Activated CD4-positive, alpha-beta T cell treated with anti-CD3 and anti-CD28 coated beads, Interleukin-2, amount 50 U/mL, for 1 hour (primary cell): ENCODE measurements at regions not wholly inside any gene's neighbourhood (a gene's known extent, or its start where the extent isn't known, plus 50 kb on each side); places are given as distances from the start of the nearest gene placed in this dataset.
A peak's percentile ranks its signal among the peaks of the same experiment; 100 is the strongest.

Source experiments
- DNase-seq: peaks from one replicate; pipeline ENCODE4 v3.0.0-alpha.2; 2020

DNA sequence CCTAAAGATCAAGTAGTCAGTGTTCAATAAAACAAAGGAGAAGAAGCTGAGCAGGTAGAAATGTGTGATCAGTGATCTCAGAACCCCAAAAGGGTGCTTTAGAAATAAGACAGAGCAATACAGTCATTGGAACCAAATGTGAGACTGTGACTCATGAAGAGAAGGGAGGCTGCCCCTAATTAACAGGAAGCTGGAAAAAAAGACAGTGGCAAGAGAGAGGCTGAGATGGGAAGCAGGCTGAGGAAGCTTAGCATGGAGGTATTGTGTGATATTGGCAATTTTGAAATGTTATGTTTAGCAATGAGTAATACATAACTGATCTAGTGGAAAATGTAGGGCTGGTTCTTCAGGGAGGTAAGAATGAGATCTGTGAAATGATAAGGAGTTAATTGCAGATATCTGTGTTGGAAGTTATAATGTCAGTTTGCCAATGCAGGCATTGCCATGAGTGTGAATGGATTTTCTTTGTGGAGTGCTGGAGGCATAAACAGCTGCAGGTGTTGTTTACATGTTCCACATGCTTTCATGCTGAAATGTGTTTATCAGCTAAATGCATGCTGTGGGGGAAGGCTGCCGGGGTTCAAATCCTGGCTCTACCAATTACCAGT, 90.6 kb upstream of the CACNA1E start:
- no peak for DNase-seq

DNA sequence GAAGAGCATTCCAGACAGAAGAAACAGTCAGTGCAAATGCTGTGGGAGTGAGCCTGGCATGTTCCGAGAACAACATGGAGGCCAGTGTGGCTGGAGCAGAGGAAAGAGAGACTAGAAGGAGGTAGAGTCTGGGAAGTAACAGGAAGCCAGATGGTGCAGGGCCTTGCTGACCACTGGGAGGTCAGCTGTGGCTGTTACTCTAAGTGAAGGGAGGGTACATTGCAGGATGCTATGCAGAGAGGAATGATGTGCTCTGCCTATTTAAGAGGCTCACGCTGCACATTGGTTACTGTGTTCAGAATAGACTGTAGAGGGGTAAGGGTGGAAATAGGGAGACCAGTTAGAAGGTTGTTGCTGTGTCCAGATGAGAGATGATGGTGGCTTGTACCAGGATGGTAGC, 88.6 kb upstream of the CACNA1E start:
- no peak for DNase-seq

DNA sequence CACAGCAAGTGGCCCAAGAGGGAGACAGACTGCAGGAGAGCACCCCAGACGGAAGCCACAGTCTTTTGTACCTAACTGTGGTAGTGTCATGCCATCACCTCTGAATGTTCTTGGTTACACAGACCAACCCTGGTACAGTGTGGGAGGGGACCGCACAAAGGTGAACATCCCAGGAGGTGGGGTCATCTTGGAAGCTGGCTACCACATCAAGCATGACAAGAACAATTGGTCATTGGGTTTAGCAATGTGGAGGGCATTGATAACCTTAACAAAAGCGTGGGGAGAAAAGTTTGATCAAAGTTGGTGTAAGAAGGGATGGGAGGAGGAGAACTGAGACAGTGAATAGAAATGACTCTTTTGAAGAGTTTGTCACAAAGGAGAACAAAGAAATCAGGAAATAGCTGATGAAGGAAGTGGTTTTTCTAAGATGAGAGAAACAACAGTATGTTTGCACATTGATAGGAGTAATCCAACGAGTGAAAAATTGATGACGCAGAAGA, 87.1 kb upstream of the CACNA1E start:
- DNase-seq: peak; percentile 35

DNA sequence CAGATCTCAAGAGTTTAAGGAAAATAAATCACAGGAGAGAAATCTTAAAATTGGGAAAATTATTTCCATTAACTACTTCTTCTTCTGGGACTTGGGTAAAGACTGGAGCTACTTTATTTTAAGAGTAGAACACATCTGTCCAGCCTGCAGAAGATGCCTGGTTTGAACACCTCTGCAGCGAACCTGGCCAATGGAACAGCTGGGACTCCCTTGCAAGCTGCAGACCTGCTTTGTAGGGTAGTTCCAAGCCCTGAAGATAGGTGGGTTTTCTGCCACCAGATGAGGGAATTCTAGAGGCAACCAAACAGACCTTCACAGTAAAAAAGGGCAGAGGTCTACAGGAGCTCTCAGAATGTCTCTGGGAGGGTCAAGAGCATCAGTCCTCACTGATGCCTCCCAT, 86.5 kb upstream of the CACNA1E start:
- no peak for DNase-seq

DNA sequence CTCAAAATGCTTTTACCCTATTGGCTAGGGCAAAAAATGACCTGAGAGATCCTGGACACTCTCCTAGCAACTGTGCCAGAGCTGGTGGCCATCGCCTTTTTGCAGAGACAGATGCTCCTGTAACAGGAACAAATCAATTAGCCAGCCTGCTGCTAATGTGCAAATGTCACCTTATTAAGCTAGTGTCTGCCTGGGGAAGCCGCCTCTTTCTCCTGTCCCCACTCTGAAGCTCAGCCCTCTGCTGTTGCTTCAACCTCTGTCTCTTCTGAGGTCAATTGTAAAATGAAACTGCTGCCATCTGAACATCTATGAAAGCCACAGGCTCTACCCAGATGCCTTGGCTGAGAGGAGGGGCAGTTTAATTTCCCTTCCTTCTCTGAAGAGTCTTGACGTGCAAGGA, 85.5 kb upstream of the CACNA1E start:
- no peak for DNase-seq

DNA sequence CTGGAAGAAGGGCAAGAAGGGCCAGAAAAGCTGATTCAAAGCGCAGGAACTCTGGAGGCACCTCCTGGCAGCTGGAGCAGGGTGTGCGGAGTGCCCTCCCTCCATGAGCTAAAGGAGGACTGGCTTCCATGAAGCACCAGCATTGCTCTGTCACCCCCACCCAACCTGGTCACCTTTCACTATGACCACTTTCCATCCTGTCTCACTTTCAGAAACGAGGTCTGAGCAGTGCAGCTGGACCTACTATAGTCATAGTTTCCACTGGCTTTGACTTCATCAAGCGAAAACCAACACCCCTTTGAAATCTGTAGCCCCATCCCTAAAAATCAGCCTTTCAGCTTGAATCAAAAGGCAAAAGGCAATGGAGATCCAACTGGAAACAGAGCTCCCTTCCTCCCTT, 84.8 kb upstream of the CACNA1E start:
- DNase-seq: no peak

DNA sequence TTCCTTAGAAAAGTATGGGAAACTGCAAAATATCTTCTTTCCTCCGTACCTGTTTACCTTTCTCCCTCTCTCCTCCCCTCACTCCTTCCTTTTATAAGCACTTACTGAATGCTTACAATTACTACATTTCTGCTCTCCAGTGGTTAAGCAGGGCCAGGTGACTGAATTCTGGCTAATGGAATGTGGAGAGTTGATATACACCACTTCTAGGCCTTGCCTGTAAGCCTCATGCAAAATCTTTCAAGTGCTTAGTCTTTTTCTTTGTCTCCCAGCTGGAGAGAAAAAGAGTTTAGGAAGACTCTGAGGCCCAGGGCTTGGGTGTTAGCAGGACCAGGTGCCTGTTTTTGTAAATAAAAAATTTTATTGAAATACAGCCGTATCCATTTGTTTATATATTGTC, 77.7 kb upstream of the CACNA1E start:
- DNase-seq: no peak

DNA sequence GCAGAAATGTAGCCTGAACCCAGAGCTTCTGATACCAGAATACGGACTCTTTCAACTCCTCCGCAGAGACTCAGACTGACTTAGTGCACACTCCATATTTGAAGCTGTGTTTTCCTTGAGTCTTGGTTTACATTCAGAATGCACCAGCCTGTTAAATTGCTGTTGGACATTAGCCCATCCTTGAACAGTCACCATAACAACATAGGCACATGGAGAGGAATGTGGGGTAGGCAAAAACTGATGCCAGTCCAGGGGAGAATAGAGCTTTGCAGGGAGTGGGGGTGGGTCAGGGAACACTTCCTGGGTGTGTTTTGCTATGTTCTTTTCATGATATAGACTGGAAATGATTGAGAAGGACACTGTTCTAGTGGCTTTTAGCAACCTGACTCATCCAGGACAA, 76.3 kb upstream of the CACNA1E start:
- no peak for DNase-seq

DNA sequence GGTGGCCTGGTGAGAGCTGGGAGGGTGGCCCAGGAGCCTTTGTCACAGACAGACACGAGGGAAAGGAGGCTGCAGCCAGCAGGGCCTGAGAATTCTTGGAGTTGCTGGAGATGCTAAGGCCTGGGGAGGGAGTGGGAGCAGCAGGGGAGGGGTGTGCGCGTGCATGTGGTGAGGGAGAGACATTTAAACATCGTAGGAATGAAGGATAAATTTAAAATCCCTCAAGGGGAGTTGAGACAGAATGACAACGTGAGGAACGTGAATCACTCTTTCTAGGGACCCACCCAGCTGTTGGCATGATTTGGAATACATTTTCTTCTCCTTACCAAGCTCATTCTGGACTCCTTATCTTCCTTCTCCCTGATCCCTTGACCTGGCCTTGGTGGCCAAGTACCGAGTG, 73.3 kb upstream of the CACNA1E start:
- DNase-seq: no peak

DNA sequence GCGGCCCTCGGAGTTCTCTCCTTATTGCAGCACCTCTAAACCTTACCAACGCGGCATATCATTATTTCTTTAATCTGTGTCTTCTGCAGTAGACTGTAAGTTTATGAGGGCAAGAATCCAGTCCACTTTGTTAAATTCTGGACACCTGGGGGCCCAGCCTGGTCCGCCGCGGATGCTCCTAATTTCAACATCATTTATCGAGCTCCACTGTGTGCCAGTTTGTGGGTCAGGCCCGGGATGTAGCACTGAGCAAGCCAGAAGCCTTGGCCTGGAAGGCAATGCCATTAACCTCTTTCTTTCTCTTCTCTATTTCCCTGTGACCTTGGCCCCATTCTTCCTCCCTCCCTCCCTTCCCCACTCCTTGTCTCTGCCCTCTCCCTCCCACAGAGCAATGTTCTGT, 70.6 kb upstream of the CACNA1E start:
- no peak for DNase-seq

DNA sequence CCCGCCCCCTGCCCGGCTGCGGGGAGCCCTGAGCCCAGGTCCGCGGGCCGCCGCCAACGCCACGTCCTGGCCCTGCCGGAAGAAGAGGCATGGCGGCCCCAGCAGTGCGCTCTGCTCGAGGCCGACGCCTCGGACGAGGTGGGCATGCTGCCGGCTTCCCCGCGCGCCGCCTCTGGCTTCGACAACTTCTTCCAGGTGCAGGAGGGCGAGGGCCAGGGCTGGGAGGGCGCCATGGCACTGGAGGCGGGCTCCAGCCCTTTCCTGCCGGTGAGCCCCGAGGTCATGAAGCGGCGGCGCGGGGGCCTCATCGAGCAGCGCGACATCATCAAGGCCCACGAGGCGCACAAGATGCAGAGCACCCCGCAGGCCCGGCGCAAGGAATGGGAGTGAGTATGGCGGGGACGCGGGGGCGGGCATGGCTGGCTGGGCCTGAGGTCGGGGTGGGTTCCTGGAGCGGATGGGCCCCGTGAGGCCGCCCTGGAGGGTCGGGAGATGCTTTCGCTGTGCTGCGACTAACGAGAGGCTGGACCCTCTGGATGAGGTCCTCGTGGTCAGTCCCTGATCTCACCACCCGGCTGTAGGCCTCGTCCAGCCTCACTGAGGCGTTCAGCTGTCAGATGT, 70.0 kb upstream of the CACNA1E start:
- DNase-seq: no peak

DNA sequence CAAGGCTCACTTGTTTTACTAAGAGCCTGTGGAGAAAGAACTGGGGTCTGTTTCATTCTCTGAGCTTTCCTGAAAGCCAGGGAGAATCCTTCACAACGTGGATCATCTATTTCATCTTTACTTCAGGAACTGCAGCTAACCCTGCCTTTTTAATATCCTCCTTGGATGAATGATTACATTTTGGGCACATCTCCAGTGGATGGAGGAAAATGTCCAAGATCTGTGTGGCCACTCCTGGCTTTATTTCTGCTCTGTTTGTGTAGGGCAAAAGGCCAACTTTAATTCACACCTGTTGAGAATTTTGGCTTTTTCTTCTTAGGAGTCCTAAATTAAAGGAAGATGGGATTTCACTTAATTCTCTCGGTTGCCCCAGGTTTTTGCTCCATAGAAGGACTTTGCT, 69.5 kb upstream of the CACNA1E start:
- DNase-seq: no peak

DNA sequence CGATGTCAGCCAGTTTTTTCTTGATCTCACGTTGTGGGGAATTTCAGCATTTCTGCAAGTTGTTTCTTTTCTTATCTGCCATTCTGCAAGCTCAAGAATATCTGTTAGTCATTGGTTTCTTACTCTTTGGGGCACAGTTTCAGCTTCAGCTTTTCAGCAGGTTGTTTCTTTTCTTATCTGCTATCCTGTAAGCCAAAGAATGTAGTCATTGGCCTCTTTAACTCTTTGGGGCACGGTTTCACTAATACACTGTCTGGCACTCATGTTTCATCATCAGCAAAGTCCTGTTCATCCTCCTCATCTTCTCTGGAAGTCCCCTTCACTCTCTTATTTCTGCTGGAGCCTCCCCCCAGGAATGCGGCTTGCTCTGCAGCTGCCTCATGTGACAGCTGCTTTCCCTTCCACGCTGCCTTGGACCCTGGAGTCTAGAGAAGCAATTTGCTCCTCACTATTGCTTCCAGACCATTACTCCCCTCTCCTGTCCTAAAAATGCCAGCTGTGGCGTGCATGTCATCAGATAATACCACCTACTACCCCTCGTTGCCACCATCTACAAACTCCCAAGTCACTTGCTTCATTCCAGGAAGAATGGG, 67.0 kb upstream of the CACNA1E start:
- DNase-seq: no peak

DNA sequence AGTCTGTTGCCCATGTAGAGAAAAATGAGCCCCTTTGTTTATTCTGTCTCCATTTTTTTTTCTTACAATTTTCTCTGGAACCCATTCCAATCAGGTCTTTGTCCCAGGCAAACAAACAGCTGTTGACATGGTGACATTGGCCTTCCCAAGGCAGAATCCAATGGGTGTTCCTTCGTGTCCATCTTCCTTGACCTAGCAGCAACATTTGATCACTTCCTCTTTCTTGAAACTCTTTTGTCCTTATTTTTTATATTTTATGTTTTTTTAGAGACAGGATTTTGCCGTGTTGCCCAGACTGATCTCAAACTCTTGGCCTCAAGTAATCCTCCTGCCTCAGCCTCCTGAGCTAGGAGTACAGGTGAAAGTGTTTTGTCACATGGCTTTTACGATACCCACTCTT, 65.4 kb upstream of the CACNA1E start:
- DNase-seq: no peak

DNA sequence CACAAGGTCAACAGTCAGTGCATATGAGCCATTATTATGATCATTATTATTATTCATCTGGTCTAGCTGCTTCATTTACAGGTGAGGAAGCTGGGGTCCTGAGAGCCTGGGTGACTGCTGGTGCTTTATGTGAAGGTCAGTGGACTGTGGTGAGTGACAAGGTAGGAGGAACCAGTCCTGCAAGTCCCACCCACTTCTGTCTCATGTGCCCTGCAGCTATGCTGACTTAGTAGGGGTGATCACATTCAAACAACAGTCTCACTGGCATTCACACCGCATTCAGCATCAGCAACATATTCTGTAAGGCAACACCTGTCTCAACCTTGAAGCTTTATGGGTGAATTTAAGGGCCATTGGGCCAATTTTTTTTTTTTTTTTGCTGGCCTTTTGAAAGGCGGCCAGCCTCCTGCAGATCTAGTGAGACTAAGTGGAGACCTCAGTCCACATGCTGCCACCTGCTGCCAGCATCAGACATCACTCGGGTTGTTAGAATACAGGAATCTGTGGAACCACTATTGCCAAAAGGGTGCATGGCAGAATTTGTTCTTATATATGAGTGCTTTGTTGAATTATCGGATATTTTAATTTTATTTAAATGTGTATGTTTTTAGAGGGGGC, 59.9 kb upstream of the CACNA1E start:
- peak; percentile 32 for DNase-seq

DNA sequence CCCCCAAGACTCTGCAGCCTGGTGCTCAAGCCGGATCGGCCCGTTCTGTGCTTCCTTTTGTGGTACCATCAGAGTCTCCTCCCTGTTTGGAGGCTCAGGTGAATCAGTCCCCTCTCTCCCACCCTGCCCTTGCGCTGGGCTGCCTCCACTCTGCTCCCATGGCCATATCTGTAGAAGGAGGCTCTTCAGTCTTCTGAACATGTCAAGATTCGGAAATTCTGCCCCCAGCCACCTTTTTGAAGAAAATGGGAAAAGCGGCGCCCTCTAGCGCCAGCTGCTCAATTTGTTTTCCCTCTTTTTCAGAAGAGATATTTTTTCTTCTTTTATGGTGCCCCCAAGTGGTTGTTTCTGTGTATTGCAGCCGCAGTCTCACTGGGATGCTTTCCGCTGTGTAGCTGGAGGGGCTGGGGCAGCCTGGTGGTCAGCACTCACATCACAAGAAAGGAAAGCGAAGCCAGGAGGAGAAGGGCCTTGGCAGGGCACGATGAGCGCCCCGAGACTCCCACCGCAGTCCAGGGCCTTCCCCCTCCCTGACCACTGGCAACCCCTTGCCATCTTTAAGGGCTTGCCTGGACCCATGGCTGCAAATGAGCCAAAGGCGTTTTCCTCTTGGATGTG, 58.4 kb upstream of the CACNA1E start:
- DNase-seq: peak; percentile 81

DNA sequence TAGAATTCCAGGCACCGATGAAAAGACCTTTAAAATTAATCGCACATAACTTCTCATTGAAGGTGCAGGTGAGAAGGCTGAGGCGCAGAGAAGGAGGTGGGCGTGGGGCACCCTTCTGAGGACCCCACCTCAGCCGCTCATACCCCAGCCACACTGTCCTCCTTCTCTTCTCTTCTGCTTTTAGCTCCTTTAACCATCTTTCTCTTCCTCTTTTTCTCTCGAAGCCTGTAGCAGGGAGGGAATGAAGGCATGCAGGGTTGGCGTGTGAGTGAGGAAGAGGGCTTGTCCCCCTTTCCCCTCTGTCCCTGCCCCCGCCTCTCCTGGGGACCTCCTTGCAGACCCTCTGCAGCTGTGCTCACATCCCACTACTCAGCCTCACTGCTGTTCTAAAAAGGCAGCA, 57.8 kb upstream of the CACNA1E start:
- no peak for DNase-seq

DNA sequence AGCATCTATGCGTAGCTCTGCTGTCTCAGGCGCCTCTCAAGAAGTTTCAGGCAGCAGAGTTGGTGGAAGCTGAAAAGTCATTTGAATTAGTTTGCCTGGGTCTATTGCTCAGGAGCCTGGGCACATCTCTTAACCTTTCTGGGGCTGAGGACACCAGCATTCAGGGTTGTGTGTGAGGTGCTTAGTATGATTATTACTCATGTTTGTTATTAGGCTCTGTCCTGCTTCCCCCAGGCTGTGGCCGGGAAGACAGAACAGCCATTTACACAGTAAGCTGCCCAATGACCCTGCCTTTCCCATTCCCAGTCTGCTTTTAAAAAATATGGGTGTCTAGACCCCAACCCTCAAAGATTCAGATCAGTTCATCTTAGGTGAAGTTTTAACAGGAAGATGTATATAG, 53.9 kb upstream of the CACNA1E start:
- no peak for DNase-seq

DNA sequence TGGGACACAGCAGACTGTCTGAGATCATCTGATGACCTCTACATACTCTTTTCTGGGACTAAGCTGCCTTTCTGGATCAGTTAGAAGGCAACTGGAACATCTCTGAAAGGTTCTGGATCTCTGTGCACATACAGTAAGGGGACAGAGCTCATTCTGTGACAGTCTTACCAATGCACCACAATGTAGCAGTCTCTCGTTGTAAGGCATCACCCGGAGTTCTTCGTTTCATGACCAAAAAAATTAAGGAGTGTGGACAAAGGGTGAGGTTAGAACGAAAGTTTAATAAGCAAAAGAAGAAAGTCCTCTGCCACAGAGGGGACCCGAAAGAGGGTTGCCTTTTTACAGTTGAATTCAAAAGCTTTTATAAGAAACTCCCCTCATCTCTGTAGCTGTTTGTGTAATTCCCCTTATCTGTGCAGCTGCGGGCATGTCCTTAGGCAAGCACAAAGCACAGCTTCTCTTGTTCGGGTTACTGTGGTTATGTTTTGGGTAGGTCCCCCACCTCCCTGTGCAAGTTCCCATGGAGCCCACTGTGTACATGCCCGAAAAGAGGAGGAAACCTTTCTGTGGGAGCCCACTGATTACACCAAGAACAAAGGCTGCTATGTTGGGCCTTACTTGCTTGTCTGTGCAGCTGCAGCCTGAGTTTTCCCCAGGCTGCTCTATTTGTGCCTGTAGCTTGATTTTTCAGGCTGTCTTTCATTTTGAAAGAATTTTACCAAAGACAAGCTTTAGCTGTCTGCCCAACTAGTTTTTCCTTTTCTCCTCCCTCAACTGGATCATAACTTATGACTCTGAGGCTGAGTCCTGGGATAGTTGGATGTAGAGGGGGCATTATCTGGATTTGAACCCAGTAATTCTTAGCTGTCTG, 53.1 kb upstream of the CACNA1E start:
- DNase-seq: no peak
